LNCaP clone FGC (cell line): ENCODE measurements at regions not wholly inside any gene's neighbourhood (a gene's known extent, or its start where the extent isn't known, plus 50 kb on each side); places are given as distances from the start of the nearest gene placed in this dataset.
"Not testable (repeated sequence)": the region's sequence is repeated elsewhere in the genome, so short reads cannot be mapped to it uniquely, and the experiment has no call there.

Experiments
- DNase-seq: peaks from one replicate; pipeline ENCODE4 v3.0.0-alpha.2; 2011; ENCODE audit warnings: low read depth
- H3K4me3 ChIP-seq: 2 replicates; pipeline ENCODE4 v1.5.1; 2011; ENCODE audit warnings: mild to moderate bottlenecking, low read depth, low read length, control low read depth
- CTCF ChIP-seq: IDR thresholded peaks from 2 replicates; pipeline ENCODE4 v1.5.1; 2012; ENCODE audit warnings: mild to moderate bottlenecking; ENCODE audit not compliant: control insufficient read depth, insufficient read depth; ENCODE audit errors: extremely low read depth

- DNase-seq, result no peak
- no peak overlapping the region for H3K4me3 ChIP-seq
- no peak for TF ChIP-seq CTCF
Measured at GRCh38 chr11:37857726-37858125, 1259.7 kb upstream of the RAG2 start.

GRCh38 chr11:37849706-37850105 is 1251.7 kb upstream of the RAG2 start:
- no peak for TF ChIP-seq CTCF
- DNase-seq, result no peak
- no peak overlapping the region for H3K4me3 ChIP-seq

GRCh38 chr11:37843603-37844002 is 1245.6 kb upstream of the RAG2 start:
- no peak for DNase-seq

GRCh38 chr11:37841016-37841415 is 1243.0 kb upstream of the RAG2 start:
- no peak for TF ChIP-seq CTCF
- no peak for DNase-seq
- H3K4me3 ChIP-seq, result no peak overlapping the region

More at GRCh38 chr11:37843603-37844002, 1245.6 kb upstream of the RAG2 start:
- H3K4me3 ChIP-seq, result no peak overlapping the region
- no peak for TF ChIP-seq CTCF

- not testable (repeated sequence) for DNase-seq, H3K4me3 ChIP-seq
Measured at GRCh38 chr11:37840345-37840744, 1242.3 kb upstream of the RAG2 start.

GRCh38 chr11:37830529-37830928 is 1232.5 kb upstream of the RAG2 start:
- no peak for DNase-seq
- no peak for TF ChIP-seq CTCF
- no peak overlapping the region for H3K4me3 ChIP-seq

GRCh38 chr11:37817727-37818270 is 1219.8 kb upstream of the RAG2 start:
- no peak overlapping the region for H3K4me3 ChIP-seq

More at GRCh38 chr11:37817727-37818270, 1219.8 kb upstream of the RAG2 start:
- no peak for DNase-seq
- no peak for TF ChIP-seq CTCF
